HCT116 (cell line): ENCODE measurements at regions not wholly inside any gene's neighbourhood (a gene's known extent, or its start where the extent isn't known, plus 50 kb on each side); places are given as distances from the start of the nearest gene placed in this dataset.

Experiments used
- FOSL1 ChIP-seq: IDR thresholded peaks from 2 replicates; pipeline ENCODE4 v1.6.1; 2012; ENCODE audit warnings: low read depth
- POLR2A ChIP-seq: IDR thresholded peaks from 2 replicates; pipeline ENCODE4 v1.7.0; 2011; ENCODE audit warnings: borderline replicate concordance; ENCODE audit not compliant: insufficient read depth, insufficient read length; ENCODE audit errors: extremely low read depth
- POLR2AphosphoS5 ChIP-seq: IDR thresholded peaks from 2 replicates; pipeline ENCODE4 v1.6.1; 2011; ENCODE audit warnings: mild to moderate bottlenecking, low read depth, low read length, moderate library complexity
- RAD21 ChIP-seq: IDR thresholded peaks from 2 replicates; pipeline ENCODE4 v1.6.1; 2012; ENCODE audit warnings: low read depth, mild to moderate bottlenecking
- SIN3A ChIP-seq: IDR thresholded peaks from 2 replicates; pipeline ENCODE4 v1.6.1; 2012; ENCODE audit warnings: low read depth
- SRF ChIP-seq: IDR thresholded peaks from 2 replicates; pipeline ENCODE4 v1.6.1; 2012; ENCODE audit warnings: low read depth
- ZFX ChIP-seq: fragments of 450-650 bp; IDR thresholded peaks from 2 replicates; pipeline ENCODE4 v1.6.1; 2017
- TF ChIP-seq, protein P1 (sequence below), 3 experiments: fragments of 200-600 bp in 1 of 3; sonication (generic) in 1 of 3; IDR thresholded peaks in 2 of 3; conservative IDR thresholded peaks in 1 of 3; 2 replicates each; pipeline ENCODE4 v1.5.1; 2012 to 2017; ENCODE audit warnings: low read depth in 2 of 3, low read length in 2 of 3, antibody characterized with exemption in 1 of 3, borderline replicate concordance in 1 of 3, control low read depth in 1 of 3, mild to moderate bottlenecking in 1 of 3, mixed read lengths in 1 of 3, mixed run types in 1 of 3, moderate library complexity in 1 of 3; ENCODE audit not compliant: insufficient read depth in 1 of 3
- TF ChIP-seq, protein P2 (sequence below): IDR thresholded peaks from 2 replicates; pipeline ENCODE4 v1.6.1; 2012

DNA sequence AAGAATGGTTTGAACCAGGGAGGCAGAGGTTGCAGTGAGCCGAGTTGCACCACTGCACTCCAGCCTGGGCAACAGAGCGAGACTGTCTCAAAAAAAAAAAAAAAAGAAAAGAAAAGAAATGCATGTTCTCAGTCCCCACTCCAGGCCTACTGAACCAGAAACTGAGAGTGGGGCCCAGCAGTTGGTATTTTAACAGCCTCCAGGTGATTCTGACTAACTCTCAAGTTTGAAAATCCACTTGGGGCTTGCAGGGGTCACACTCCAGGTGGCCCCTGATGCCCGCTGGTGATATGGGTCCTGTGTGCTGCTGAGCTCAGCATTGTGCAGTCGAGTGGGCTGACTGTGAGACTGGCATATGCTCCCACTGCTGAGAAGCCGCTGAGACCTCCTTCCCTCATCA, 133.7 kb upstream of the C2CD4B start:
- TF ChIP-seq, protein P1, sequence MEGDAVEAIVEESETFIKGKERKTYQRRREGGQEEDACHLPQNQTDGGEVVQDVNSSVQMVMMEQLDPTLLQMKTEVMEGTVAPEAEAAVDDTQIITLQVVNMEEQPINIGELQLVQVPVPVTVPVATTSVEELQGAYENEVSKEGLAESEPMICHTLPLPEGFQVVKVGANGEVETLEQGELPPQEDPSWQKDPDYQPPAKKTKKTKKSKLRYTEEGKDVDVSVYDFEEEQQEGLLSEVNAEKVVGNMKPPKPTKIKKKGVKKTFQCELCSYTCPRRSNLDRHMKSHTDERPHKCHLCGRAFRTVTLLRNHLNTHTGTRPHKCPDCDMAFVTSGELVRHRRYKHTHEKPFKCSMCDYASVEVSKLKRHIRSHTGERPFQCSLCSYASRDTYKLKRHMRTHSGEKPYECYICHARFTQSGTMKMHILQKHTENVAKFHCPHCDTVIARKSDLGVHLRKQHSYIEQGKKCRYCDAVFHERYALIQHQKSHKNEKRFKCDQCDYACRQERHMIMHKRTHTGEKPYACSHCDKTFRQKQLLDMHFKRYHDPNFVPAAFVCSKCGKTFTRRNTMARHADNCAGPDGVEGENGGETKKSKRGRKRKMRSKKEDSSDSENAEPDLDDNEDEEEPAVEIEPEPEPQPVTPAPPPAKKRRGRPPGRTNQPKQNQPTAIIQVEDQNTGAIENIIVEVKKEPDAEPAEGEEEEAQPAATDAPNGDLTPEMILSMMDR (IDR thresholded peaks at IDR 0.05 in 2 of 3, conservative IDR thresholded peaks at IDR 0.05 in 1 of 3; ENCODE audit: borderline replicate concordance in 1 of 3, insufficient read depth in 1 of 3, low read depth in 2 of 3, low read length in 2 of 3): no peak
- TF ChIP-seq, protein P2, sequence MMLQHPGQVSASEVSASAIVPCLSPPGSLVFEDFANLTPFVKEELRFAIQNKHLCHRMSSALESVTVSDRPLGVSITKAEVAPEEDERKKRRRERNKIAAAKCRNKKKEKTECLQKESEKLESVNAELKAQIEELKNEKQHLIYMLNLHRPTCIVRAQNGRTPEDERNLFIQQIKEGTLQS: no peak
- no peak for TF ChIP-seq SRF
- no peak for TF ChIP-seq FOSL1
- TF ChIP-seq POLR2AphosphoS5: no peak
- TF ChIP-seq SIN3A: no peak
- no peak for TF ChIP-seq POLR2A
- no peak for TF ChIP-seq ZFX
- TF ChIP-seq RAD21: no peak
